ENCODE measurements at regions not wholly inside any gene's neighbourhood (a gene's known extent, or its start where the extent isn't known, plus 50 kb on each side); places are given as distances from the start of the nearest gene placed in this dataset.

DNA sequence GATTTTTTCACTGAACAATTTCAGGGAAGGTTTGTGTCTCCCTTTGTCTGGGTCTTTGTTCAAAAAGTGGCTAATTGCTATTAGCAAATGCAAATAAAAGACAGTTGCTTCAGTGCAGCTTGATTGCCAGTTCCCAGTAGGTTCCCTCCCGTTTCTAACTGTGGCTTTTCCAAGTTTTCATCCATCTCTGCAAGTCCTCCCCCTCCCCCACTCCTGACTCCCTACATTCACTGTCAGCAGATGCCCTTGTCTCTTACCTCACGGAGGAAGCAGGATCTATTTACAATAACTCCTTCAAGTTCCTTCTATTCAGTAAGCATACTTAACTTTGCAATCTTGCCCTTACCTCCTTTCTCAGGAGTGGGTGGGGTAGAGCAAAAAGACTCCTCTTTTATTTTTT is 55.4 kb upstream of the SCEL start:
- DNase-seq (ENCODE audit: low spot score): no peak

DNA sequence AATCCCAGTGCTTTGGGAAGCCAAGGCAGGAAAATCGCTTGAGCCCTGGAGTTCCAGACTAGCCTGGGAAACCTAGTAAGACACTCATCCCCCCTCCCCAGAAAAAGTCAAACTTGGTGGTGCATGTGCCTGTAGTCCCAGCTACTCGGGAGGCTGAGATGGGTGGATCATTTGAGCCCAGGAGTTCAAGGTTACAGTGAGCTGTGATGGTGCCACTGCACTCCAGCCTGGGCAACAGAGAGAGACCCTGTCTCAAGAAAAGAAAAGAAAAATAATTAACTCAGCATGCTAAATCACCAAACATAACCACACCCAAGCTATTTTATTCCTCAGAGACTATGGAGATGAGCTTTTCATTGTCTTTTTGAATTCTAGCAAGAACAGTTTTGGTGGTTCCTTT is 56.2 kb upstream of the SCEL start:
- no peak for DNase-seq (ENCODE audit: low spot score)

DNA sequence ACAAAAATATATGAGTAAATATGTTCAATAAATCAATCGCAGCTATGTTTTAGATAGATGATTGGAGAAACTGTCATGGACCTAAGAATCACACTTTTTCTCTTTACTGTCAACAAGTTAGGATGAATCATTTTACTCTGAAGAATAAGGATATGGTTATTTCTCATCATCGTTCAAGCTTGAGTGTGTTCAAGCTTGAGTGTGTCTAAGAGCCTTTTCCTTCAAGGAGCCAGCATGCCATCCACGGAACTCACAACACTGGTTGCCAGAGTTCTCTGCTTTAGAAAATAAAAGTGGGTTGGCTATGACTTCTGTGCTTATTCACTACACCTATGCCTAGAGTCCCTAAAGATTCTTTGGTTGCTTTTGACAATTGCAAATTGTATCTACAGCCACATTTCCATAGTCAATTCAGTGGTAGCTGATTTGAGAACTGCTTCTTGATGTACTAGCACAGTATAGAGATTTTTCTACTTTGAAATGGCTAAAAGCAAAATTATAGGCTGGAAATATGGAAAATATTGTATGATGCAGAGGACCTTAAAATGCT is 58.1 kb upstream of the SCEL start:
- DNase-seq (ENCODE audit: low spot score): no peak

DNA sequence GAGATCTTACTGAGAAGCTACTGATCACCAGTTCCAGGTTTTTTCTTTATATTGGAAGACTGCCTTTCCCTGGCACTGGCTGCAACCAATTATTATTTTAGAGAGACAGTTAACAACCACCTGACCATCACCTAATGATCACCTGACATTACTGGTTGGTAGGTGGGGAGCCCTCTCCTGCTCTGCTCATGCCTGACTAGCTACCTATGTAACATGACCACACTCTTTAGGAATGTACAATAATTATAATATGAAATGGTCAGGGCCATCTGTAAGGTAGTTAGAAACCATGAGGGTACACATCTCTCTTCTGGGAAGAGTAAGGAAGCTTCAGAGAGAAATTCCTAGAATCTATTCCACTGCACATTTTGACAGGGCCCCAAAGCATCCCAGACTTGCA is 59.0 kb upstream of the SCEL start:
- DNase-seq (ENCODE audit: low spot score): no peak

DNA sequence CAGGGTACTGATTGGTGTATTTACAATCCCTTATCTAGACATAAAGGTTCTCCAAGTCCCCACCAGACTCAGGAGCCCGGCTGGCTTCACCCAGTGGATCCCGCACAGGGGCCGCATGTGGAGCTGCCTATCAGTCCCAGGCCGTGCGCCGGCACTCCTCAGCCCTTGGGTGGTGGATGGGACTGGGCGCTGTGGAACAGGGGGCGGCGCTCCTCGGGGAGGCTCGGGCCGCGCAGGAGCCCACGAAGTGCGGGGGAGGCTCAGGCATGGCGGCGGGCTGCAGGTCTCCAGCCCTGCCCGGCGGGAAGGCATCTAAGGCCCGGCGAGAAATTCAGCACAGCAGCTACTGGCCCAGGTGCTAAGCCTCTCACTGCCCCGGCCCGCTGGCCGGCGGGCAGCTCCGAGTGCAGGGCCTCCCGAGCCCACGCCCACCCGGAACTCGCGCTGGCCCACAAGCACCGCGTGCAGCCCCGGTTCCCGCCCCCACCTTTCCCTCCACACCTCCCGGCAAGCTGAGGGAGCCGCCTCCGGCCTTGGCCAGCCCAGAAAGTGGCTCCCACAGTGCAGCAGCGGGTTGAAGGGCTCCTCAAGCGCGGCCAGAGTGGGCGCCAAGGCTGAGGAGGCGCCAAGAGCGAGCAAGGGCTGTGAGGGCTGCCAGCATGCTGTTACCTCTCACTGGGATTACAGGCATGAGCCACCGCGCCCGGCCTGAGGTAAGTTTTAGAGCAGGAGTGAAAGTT is 60.0 kb upstream of the SCEL start:
- DNase-seq (ENCODE audit: low spot score): no peak

DNA sequence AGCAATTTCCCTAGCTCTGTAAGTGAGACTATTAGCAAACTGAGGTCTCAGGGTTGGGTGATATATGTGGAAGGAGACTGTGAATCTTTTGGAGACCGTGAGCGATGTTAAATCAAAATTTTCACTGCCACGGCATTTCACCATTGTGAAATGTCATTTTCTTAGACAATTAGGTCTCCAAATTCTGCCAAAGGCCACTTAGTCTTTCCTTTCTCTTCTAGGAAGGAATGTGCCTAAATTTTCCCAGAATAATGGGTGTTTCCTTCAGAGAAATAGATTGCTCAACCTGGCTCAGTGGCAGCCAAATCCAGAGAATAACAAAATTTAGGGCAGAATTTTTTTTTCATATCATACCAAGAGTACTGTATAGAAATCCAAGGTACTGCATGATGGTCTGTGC is 64.5 kb upstream of the SCEL start:
- no peak for DNase-seq (ENCODE audit: low spot score)

DNA sequence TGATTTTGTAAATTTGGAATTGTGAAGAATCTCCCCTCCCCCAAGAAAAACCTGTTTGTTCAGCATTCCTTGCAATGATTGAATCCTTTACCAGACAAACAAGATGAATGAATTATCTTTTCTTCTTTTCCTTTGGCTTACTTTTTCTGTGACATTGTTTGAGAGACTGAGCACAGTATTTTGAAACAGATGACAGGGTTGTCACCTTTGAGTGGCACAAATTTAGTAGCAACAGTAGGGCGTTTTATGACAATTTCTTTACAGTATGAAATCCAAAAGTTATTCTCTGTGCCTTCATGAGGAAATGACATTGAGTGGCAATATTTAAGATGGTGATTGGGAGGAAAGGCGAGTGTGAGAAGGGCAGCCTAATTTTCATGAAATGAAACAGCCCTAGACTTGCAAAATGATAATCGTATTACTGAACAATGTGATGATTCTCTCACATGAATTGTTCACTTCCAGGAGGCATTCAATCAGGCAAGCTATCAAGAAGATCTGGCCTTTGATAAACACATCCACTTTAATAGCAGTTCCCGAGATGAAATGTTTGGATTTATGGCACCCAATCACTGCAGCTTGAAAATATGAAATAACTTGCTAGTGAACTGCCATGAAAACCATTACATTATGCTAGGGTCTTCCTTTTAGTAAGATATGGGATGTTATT is 68.6 kb upstream of the SCEL start:
- no peak for DNase-seq (ENCODE audit: low spot score)

DNA sequence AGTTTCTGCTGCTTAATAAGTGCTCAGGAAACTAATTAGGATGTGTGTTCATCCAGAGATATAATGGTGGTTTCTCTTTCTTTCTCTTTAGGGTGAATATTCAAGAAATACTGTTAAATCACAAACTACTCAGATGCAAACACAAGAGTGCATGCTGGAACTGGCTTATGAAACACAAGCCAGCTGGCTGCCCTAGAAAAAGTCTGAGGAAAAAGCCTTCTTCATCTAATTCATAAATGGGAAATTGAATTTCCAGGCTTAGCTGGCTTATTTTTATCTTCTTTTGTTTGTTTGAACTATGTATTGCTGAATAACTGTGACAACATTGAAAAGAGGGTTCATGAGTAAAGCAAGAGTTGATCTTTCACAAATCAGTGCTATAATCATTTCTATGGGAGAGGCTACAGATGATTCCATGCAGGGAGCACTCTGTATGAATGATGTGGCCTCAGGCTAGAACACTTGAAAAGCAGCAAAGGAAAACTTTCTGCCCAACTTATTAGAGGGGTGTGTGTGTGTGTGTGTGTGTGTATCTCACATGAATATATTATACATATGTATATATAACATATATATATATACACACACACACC is 69.8 kb upstream of the SCEL start:
- no peak for DNase-seq (ENCODE audit: low spot score)

DNA sequence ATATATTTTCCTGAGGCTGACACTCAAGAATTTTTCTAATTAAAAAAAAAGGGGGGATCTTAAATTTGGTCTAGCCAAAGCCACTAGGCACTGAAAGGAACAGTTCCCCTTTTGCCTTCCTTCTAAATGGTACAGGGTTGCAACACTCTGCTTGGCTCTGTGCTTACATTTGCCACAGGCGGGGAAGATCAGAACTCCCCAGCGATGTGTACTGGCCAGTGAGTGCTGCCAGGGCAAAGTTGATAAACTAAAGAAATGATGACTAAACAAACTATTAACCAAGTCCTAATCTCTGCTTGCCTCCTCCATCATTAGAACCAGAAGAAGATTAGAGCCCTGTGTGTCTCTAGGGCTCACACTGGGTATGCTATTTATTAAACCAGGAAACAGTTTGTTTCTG is 75.3 kb upstream of the SCEL start:
- no peak for DNase-seq (ENCODE audit: low spot score)

DNA sequence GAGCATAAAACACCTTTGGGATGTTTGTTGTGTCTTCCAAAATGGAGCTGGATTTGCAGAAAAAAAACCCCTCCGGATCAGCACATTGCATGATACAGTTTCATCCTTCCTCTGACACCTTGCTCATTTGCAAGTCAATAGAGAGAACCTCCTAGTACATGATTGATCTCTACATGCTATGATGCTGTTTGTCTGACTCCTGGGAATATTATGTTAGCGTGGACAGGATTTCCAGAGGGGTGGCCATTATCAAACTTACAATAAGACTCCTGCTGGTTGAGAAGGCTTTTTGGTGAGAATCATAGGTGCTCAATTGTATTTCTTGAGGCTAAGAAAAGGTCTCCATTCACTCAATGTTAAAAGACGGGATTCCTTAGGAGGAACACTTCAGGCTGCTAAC is 75.9 kb upstream of the SCEL start:
- no peak for DNase-seq (ENCODE audit: low spot score)

DNA sequence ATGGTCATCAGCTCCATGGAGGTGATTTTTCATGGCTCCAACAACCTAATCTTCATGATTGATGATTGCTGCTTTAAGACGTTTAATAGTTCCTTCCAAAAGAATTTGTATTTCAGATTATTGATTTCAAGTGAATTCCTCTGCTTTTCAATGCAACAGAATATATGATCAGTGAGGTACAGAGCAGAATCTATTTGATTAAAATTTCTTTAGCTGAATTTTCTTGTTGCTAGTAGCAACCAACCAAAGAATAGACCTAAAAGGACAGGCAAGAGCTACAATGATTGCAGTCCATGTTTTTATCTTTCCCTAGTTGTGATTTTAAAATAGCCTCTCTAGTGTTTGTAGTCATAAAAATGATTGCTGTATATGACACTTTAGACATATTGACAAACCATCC is 76.8 kb upstream of the SCEL start:
- DNase-seq (ENCODE audit: low spot score): no peak

DNA sequence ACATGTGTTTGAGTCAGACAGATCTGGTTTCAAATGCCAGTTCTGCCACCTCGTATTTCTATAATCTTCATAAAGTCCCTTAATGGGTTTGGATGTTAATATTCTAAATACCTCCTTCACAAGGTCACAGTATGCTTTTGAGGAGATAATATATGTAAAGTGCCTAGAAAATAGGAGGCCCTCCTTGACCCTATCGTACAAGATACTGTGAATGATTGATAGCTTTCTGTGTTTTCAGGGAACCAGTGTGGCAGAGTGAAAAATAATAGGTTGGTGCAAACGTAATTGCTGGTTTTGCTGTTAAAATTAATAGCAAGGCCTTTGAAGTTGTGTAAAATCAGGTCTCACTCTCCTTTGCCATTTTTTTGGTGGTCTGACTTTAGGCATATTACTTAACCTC is 77.5 kb upstream of the SCEL start:
- no peak for DNase-seq (ENCODE audit: low spot score)

DNA sequence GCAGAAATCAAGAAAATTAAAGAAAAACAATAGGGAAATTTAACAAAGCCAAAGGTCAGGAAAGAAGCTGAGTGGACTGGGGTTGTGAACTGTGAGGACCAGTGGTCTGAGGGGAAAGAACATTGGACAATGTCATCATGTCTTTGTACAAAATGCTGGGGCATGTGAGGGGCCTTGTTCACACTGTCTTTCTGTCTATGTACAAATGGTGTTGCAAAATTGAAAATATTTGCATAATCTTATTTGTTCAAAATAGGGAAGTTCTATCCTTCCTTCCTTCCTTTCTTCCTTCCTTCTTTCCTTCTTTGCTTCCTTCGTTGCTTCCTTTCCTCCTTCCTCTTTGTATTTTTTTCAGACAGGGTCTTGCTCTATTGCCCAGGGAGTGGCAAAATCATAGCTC is 79.2 kb upstream of the SCEL start:
- no peak for DNase-seq (ENCODE audit: low spot score)

DNA sequence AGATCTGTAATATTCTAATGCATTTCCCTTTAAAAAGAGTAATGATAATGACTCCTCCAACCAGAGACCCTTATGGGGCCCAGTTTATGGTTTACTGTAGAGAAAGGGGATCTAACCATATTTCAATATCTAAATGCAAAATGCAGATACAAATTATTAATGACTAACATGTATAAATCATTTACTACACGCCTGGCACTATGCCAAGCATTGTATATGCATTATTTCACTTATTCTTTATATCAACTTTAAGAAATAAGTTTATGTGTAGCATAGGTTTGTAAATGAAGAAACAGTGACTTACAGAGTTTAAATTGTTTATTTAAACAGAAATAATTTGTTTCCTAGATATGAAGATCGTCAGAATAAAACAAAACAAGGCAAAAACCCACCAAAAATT is 86.2 kb upstream of the SCEL start:
- no peak for DNase-seq (ENCODE audit: low spot score)

DNA sequence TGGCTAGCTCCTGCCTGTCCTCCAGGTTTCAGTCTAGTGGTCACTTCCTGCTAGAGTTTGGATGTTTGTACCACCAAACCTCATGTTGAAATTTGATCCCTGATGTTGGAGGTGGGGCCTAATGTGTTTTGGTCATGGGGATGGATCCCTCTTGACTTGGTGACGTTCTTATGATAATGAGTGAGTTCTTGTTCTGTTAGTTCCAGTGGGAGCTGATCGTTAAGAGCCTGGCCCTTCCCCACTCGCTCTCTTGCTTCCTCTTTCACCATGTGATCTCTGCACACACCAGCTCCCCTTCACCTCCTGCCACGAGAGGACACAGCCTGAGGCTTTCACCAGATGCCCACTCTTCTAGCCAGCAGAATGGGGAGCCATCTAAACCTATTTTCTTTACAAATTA is 86.8 kb upstream of the SCEL start:
- no peak for DNase-seq (ENCODE audit: low spot score)

DNA sequence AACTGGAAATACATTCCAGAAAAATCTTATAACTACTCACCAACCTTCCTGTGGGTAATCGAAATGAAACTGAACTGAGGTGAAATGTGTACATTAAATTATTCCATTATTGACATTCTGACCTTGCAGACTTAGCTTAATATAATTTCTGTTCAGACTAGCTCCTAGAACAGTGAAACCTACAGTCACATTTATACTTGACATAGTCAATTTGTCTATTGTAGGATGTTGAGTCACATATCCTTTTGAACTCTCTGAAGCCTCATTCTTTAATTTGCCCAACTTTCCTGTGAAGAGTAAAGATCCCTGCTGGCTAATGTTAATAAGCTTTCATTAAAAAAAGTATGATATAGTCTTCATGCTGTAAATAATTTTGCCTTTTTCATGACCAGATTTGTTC is 92.0 kb upstream of the SCEL start:
- no peak for DNase-seq (ENCODE audit: low spot score)

DNA sequence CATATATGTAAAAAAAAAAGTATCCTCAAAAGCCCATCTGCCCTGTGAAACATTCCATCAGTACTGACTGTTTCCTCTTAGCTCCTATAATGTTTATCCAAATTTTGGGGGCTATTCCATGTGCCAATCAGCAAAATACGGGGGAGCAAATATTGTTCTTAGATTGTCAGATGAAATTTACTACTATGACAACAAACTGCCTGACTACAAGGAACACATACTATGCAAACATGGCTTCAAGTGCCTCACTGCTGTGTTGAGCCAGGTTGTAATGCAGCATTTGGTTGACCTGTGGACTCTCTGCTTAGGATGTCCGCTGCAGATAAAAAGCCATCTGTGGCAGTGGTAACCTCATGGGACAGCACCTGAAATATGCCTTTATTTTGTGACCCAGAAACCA is 98.2 kb upstream of the SCEL start:
- DNase-seq (ENCODE audit: low spot score): no peak

DNA sequence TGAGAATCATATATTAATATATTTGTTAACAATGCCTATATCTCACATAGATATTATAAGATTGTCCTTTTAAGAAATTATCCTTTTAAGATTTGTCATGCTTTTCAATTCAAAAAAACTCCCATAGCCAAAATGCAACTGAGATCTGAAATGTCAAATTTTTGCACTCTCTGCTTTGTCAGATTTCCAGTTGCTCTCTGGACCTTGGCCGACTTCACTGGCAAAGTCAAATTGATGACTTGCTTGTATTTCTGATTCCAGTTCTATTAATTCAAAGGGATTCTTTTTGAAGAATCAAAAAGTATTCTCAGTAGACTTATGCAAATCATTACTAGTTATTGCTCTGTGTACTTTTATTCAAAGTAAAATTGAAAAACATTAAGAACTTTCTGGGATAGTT is 101.2 kb upstream of the SCEL start:
- DNase-seq (ENCODE audit: low spot score): no peak

DNA sequence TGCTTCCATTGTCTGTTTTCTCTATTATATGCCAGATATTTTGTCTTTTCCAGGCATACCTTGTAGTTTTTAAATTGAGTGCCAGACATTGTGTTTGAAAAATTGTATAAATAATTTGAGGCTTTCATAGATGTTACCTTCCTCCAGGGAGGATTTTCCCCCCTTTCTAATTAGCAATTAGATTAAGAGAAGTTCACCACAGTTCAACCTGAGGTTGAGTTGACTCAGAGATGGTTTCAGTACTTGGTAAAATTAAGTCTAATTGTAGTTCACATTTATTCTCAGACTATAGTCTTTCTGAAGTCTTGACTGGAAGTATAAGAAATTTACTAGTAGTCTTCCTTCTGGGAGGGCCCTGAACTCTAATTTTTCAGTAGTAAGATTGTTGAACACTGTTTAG is 104.1 kb upstream of the SCEL start:
- no peak for DNase-seq (ENCODE audit: low spot score)

DNA sequence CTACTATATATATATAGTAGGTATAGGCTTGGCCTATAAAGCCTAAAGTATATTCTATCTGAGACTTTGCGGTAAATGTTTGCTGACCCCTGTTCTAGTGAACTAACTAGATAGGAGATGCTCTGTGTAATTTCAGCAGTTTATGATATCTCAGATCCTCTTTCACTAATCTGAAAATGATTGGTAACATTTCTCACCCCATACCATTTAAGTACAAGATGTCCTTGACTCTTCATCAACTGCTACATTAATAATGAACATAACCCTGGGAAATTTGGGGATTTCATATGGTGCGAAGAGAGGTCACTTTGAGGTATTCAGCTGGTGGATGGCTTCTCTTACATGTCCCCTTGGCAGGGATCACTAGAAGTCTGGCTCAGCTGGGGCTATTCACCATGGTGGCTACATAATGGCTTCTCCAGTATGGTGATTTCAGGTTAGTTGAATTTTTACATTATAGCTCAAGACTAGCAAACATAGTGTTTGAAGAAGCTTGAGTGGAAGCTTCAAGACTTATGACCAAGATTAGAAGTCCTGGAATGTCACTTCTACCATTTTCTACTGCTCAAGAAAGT is 103.6 kb upstream of the MYCBP2 start:
- DNase-seq (ENCODE audit: low spot score): no peak

DNA sequence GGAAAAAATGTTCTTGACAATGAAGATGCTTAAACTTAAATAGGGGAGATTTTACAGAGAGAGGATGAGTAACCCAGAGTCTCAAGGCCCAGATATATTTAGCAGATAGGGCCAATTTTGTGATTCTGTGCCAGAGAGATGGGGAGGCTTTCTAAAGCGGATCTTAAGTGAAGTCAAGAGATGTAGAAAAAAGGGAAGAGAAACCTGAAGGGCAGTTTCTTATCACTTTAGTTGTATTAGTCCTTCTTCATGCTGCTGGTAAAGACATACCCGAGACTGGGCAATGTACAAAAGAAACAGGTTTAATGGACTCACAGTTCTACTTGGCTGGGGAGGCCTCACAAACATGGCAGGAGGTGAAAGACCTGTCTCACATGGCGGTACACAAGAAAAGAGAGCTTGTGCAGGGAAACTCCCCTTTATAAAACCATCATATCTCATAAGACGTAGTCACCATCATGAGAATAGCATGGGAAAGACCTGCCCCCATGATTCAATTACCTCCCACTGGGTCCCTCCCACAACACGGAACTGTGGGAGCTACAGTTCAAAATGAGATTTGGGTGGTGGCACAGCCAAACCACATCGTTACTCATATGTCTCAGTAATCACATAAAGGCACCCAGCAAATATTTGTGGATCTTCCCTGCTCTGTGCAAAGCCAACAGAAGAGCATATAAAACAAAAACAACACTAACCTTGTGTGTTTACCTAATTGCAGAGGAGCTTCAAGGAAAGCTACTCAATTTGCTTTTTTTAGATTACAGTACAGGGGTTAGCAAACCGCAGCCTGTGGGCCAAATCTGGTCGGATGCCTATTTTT is 102.6 kb upstream of the MYCBP2 start:
- peak; percentile 63 for DNase-seq (ENCODE audit: low spot score)

DNA sequence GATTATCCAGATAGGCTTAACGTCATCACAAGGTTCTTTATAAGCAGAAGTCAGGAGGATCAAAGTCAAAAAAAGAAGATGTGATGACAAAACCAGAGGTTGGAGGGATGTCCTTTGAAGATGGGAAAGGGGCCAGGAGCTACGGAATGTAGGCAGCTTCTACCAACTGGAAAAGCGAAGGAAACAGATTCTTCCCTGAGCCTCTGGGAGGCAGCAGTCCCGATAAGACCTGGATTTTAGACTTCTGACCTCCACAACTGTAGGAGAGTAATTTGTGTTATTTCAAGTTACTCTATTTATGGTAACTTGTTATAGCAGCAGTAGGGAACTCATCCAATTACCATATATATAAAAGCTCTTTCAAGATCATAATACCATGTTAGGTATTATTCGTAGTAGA is 98.8 kb upstream of the MYCBP2 start:
- DNase-seq (ENCODE audit: low spot score): no peak

All from H4 (cell line).